ENCODE measurements at regions not wholly inside any gene's neighbourhood (a gene's known extent, or its start where the extent isn't known, plus 50 kb on each side); places are given as distances from the start of the nearest gene placed in this dataset.
A peak's percentile ranks its signal among the peaks of the same experiment; 100 is the strongest.

DNA sequence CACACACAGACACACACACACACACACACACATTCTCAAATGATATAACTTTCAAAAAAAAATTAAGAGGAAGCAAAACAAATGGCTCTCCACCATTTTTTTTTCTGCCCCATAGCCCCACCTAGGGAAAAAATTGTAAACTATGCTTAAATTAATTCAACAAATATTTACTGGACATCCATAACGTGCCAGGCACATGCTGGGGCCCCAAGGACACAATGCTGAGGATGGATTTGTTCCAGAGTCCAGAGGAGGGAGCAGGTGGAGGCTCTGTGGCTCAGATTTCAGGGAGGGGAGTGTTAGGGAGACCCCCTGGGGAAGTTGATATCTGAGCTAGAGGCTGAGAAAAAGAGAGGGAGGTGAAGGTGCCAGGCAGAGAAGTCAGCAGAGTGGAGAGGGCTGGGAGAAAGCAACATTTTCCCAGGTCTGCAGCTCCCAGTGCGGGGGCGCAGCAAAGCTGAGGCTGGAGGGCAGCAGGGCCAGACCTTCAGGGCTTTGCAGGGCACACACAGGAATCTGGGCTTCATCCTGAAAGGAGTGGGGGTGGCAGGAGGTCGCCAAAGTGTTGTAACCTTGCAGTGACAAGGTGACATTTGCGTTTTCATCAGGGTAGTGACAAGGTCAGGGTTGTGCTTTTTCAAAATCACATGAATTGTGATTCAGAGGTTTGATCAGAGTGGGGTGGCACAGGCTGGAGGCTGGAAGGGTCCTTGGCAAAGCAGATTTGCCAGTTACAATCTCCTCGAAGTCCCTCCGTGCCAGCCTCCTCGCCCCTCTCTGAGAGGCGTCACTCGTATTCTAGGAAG, 261.6 kb downstream of the WDR11 start:
- Histone ChIP-seq H3K27ac (ENCODE audit: low read depth, low read length) (peak overlapping the region; percentile 74), H4K91ac (ENCODE audit: low read depth, low read length) (peak overlapping the region; percentile 84), H2BK5ac (ENCODE audit: low read depth, low read length, poor library complexity) (peak overlapping the region; percentile 44), H3K18ac (ENCODE audit: low read length) (peak overlapping the region; percentile 84), H3K23ac (ENCODE audit: low read length) (no peak overlapping the region), H3K79me2 (ENCODE audit: control insufficient read depth, insufficient read depth, low read length, poor library complexity) (no peaks in the 10 kb centered on the region), H3K79me1 (ENCODE audit: low read length) (peaks cover 7% of the 10 kb centered on the region), H3K27me3 (ENCODE audit: insufficient read depth, low read length) (no peaks in the 10 kb centered on the region), H3K4me2 (ENCODE audit: low read length) (no peak overlapping the region), H3K9ac (ENCODE audit: low read length) (peak overlapping the region; percentile 8), H3K4me1 (ENCODE audit: control insufficient read depth in 1 of 2, insufficient read depth in 2 of 2, low read length in 2 of 2) (peaks cover 7% of the 10 kb centered on the region in 2 experiments), H4K8ac (ENCODE audit: low read depth, low read length) (peak overlapping the region; percentile 12), H3K4me3 (ENCODE audit: low read depth, low read length) (no peak overlapping the region), H4K12ac (ENCODE audit: low read depth, low read length) (no peak overlapping the region), H3K9me3 (ENCODE audit: insufficient read depth, low read depth, low read length) (no peaks in the 10 kb centered on the region), H2BK12ac (ENCODE audit: low read length) (peak overlapping the region; percentile 80), H3K36me3 (ENCODE audit: control insufficient read depth in 1 of 2, insufficient read depth in 2 of 2, low read length in 2 of 2) (no peaks in the 10 kb centered on the region), H3K4ac (ENCODE audit: low read depth, low read length) (peak overlapping the region; percentile 1), H3K14ac (ENCODE audit: low read length) (peak overlapping the region; percentile 62), H2AFZ (ENCODE audit: insufficient read depth, low read length, poor library complexity) (no peak overlapping the region), H2BK120ac (ENCODE audit: insufficient read depth, low read length, poor library complexity) (peak overlapping the region; percentile 87), H2AK5ac (ENCODE audit: low read length) (peak overlapping the region; percentile 58)
- DNase-seq, result peak in 1 of 2 donors; percentile 43
- no CpG with 5 or more reads among the region's 10 CpGs for WGBS (ENCODE audit: extremely low coverage, insufficient coverage, insufficient read length)

DNA sequence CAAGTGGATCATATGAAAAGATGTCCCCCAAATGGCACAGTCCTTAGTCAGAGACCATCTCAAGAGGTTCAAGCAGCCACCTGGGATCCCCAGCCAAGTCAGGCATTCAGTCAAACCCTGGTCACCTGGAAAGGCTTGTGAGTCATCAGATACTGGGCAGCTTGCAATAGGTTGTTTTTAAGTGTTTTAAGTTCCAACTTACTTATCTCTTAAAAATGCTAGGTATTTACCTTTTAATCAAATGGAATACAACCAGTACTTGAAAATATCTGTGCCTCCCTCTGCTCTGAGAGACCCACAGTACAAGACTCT, 262.2 kb downstream of the WDR11 start:
- peak; percentile 57 to 71 for DNase-seq
- H3K4me1 ChIP-seq (ENCODE audit: control insufficient read depth in 1 of 2, insufficient read depth in 2 of 2, low read length in 2 of 2), result peaks cover 7% of the 10 kb centered on the region in 2 experiments
- no peak overlapping the region for H3K23ac ChIP-seq (ENCODE audit: low read length)
- H4K91ac ChIP-seq (ENCODE audit: low read depth, low read length), result peak overlapping the region; percentile 84
- no peaks in the 10 kb centered on the region for H3K27me3 ChIP-seq (ENCODE audit: insufficient read depth, low read length)
- peak overlapping the region; percentile 74 for H3K27ac ChIP-seq (ENCODE audit: low read depth, low read length)
- H2BK120ac ChIP-seq (ENCODE audit: insufficient read depth, low read length, poor library complexity), result peak overlapping the region; percentile 87
- H3K4me2 ChIP-seq (ENCODE audit: low read length), result no peak overlapping the region
- H3K4me3 ChIP-seq (ENCODE audit: low read depth, low read length), result no peak overlapping the region
- peaks cover 7% of the 10 kb centered on the region for H3K79me1 ChIP-seq (ENCODE audit: low read length)
- H3K79me2 ChIP-seq (ENCODE audit: control insufficient read depth, insufficient read depth, low read length, poor library complexity), result no peaks in the 10 kb centered on the region
- H3K9ac ChIP-seq (ENCODE audit: low read length), result no peak overlapping the region
- no peaks in the 10 kb centered on the region for H3K9me3 ChIP-seq (ENCODE audit: insufficient read depth, low read depth, low read length)
- no peak overlapping the region for H2AK5ac ChIP-seq (ENCODE audit: low read length)
- H3K4ac ChIP-seq (ENCODE audit: low read depth, low read length), result no peak overlapping the region
- peak overlapping the region; percentile 62 for H3K14ac ChIP-seq (ENCODE audit: low read length)
- H4K8ac ChIP-seq (ENCODE audit: low read depth, low read length), result peak overlapping the region; percentile 12
- H2AFZ ChIP-seq (ENCODE audit: insufficient read depth, low read length, poor library complexity), result no peak overlapping the region
- no peaks in the 10 kb centered on the region for H3K36me3 ChIP-seq (ENCODE audit: control insufficient read depth in 1 of 2, insufficient read depth in 2 of 2, low read length in 2 of 2)
- H3K18ac ChIP-seq (ENCODE audit: low read length), result peak overlapping the region; percentile 84
- H4K12ac ChIP-seq (ENCODE audit: low read depth, low read length), result no peak overlapping the region
- H2BK12ac ChIP-seq (ENCODE audit: low read length), result peak overlapping the region; percentile 80
- H2BK5ac ChIP-seq (ENCODE audit: low read depth, low read length, poor library complexity), result peak overlapping the region; percentile 44

DNA sequence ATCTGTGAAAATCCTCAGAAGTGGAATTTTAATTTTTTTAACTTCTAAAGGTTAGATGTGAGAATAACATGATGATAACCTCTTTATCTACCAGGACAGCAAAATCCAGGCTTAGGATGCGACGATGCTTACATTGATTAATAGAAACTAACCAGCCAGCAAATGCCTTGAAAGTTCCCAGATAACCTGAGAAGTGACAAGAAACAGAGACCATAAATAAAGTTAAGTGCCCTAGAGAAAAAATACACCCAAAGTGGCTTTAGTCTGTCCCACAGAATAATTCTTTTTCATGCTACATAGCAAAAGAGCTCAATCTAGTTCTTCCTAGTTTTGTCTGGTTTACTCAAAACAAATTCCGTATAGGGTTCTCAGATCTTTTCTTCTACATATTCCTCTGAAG, 262.7 kb downstream of the WDR11 start:
- Histone ChIP-seq H3K23ac (ENCODE audit: low read length) (no peak overlapping the region), H3K79me2 (ENCODE audit: control insufficient read depth, insufficient read depth, low read length, poor library complexity) (no peaks in the 10 kb centered on the region), H2BK5ac (ENCODE audit: low read depth, low read length, poor library complexity) (no peak overlapping the region), H3K4me1 (ENCODE audit: control insufficient read depth in 1 of 2, insufficient read depth in 2 of 2, low read length in 2 of 2) (peaks cover 7% of the 10 kb centered on the region in 2 experiments), H2AFZ (ENCODE audit: insufficient read depth, low read length, poor library complexity) (no peak overlapping the region), H4K12ac (ENCODE audit: low read depth, low read length) (no peak overlapping the region), H3K18ac (ENCODE audit: low read length) (no peak overlapping the region), H2BK12ac (ENCODE audit: low read length) (no peak overlapping the region), H3K27me3 (ENCODE audit: insufficient read depth, low read length) (no peaks in the 10 kb centered on the region), H4K8ac (ENCODE audit: low read depth, low read length) (no peak overlapping the region), H2BK120ac (ENCODE audit: insufficient read depth, low read length, poor library complexity) (no peak overlapping the region), H3K9ac (ENCODE audit: low read length) (no peak overlapping the region), H3K4ac (ENCODE audit: low read depth, low read length) (no peak overlapping the region), H3K27ac (ENCODE audit: low read depth, low read length) (peak overlapping the region; percentile 52), H3K36me3 (ENCODE audit: control insufficient read depth in 1 of 2, insufficient read depth in 2 of 2, low read length in 2 of 2) (no peaks in the 10 kb centered on the region), H3K14ac (ENCODE audit: low read length) (no peak overlapping the region), H3K9me3 (ENCODE audit: insufficient read depth, low read depth, low read length) (no peaks in the 10 kb centered on the region), H2AK5ac (ENCODE audit: low read length) (no peak overlapping the region), H3K4me2 (ENCODE audit: low read length) (no peak overlapping the region), H4K91ac (ENCODE audit: low read depth, low read length) (no peak overlapping the region), H3K4me3 (ENCODE audit: low read depth, low read length) (no peak overlapping the region), H3K79me1 (ENCODE audit: low read length) (peaks cover 7% of the 10 kb centered on the region)
- no CpG with 5 or more reads among the region's 3 CpGs for WGBS (ENCODE audit: extremely low coverage, insufficient coverage, insufficient read length)
- DNase-seq, result no peak

DNA sequence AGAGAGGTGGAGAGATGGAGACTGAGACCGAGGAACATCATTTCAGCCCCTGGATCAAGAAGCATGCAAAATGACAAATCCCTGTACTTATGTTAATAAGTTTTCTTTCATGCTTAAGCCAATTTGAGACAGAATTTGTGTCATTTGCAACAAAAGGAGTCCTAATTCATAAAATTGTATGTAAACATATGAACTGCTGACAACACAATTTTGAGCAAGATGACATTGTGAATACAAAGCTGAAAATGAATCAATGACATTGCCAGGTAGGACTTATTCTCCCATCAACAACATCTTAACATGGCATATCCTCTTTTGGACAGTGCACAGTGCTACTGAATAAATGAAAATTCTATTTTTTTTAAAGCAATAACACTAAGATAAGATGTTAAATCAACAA, 264.0 kb downstream of the WDR11 start:
- Histone ChIP-seq H2AK5ac (ENCODE audit: low read length) (no peak overlapping the region), H2BK5ac (ENCODE audit: low read depth, low read length, poor library complexity) (no peak overlapping the region), H3K4me2 (ENCODE audit: low read length) (no peak overlapping the region), H3K79me1 (ENCODE audit: low read length) (peaks cover 7% of the 10 kb centered on the region), H2AFZ (ENCODE audit: insufficient read depth, low read length, poor library complexity) (no peak overlapping the region), H3K9ac (ENCODE audit: low read length) (no peak overlapping the region), H4K91ac (ENCODE audit: low read depth, low read length) (peak overlapping the region; percentile 67), H4K8ac (ENCODE audit: low read depth, low read length) (no peak overlapping the region), H3K23ac (ENCODE audit: low read length) (no peak overlapping the region), H3K79me2 (ENCODE audit: control insufficient read depth, insufficient read depth, low read length, poor library complexity) (no peaks in the 10 kb centered on the region), H3K9me3 (ENCODE audit: insufficient read depth, low read depth, low read length) (no peaks in the 10 kb centered on the region), H3K14ac (ENCODE audit: low read length) (no peak overlapping the region), H2BK12ac (ENCODE audit: low read length) (peak overlapping the region; percentile 1), H2BK120ac (ENCODE audit: insufficient read depth, low read length, poor library complexity) (no peak overlapping the region), H3K27ac (ENCODE audit: low read depth, low read length) (no peak overlapping the region), H4K12ac (ENCODE audit: low read depth, low read length) (no peak overlapping the region), H3K4ac (ENCODE audit: low read depth, low read length) (no peak overlapping the region), H3K4me3 (ENCODE audit: low read depth, low read length) (no peak overlapping the region), H3K4me1 (ENCODE audit: control insufficient read depth in 1 of 2, insufficient read depth in 2 of 2, low read length in 2 of 2) (peaks cover 7% of the 10 kb centered on the region in 2 experiments), H3K18ac (ENCODE audit: low read length) (no peak overlapping the region), H3K27me3 (ENCODE audit: insufficient read depth, low read length) (no peaks in the 10 kb centered on the region), H3K36me3 (ENCODE audit: control insufficient read depth in 1 of 2, insufficient read depth in 2 of 2, low read length in 2 of 2) (no peaks in the 10 kb centered on the region)
- no peak for DNase-seq
- WGBS (ENCODE audit: extremely low coverage, insufficient coverage, insufficient read length), result no CpG with 5 or more reads among the region's 1 CpG

Measured in trophoblast cell (in vitro differentiated cells and primary cell).